ENCODE measurements at regions not wholly inside any gene's neighbourhood (a gene's known extent, or its start where the extent isn't known, plus 50 kb on each side); places are given as distances from the start of the nearest gene placed in this dataset.

- Histone ChIP-seq H3K27ac (no peak overlapping the region), H3K27me3 (no peaks in the 10 kb centered on the region), H3K36me3 (no peaks in the 10 kb centered on the region)
Measured at GRCh38 chr10:33025039-33025438, 67.0 kb upstream of the ITGB1 start.

DNA sequence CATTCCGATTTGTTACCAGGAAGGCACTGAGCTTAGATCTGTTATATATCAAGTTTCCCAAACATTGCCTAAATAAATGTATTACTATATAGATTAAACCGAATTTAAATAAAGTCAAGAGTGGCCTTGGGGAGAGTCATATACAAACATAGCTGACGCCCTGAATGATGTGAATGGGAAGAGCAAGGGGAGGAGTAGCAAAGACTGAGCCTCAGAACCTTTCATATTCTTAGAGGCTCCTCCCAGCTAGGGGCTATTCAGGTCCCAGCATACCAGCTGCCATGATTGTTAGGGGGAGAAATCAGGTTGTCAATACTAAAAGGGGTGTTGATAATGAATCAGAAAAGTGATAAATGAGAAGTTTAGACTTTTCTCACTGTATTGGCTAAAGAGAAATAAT, 64.7 kb upstream of the ITGB1 start:
- Histone ChIP-seq H3K9me3 (no peaks in the 10 kb centered on the region), H3K4me3 (no peak overlapping the region), H3K36me3 (no peaks in the 10 kb centered on the region), H3K4me1 (no peaks in the 10 kb centered on the region), H3K27me3 (no peaks in the 10 kb centered on the region), H3K27ac (no peak overlapping the region)
- TF ChIP-seq POLR2AphosphoS5 (IDR thresholded peaks at IDR 0.05) (no peak), CTCF (IDR thresholded peaks at IDR 0.05) (no peak), EP300 (IDR thresholded peaks at IDR 0.05) (no peak), POLR2A (IDR thresholded peaks at IDR 0.05) (no peak)
- intact Hi-C loops (cut with DNase I; ENCODE audit: low total_unique reads) = no loop called here
- no peak for DNase-seq
- WGBS, 5 donors = 67 to 84% (median 82%) methylated on average over 3 of the region's 3 CpGs

More at GRCh38 chr10:33025039-33025438, 67.0 kb upstream of the ITGB1 start:
- Histone ChIP-seq H3K4me3 (no peak overlapping the region), H3K4me1 (no peaks in the 10 kb centered on the region), H3K9me3 (no peaks in the 10 kb centered on the region)
- no peak for DNase-seq
- no peak for TF ChIP-seq CTCF (IDR thresholded peaks at IDR 0.05)
- 74 to 80% (median 79%) methylated on average over 6 of the region's 6 CpGs for WGBS, 5 donors
- intact Hi-C loops (cut with DNase I; ENCODE audit: low total_unique reads) = no loop called here

GRCh38 chr10:33022090-33022489, 64.1 kb upstream of the ITGB1 start:
- Histone ChIP-seq H3K36me3 (no peaks in the 10 kb centered on the region), H3K9me3 (no peaks in the 10 kb centered on the region), H3K27me3 (no peaks in the 10 kb centered on the region), H3K4me1 (no peaks in the 10 kb centered on the region), H3K27ac (no peak overlapping the region), H3K4me3 (no peak overlapping the region)
- 72 to 87% (median 77%) methylated on average over 4 of the region's 4 CpGs for WGBS, 5 donors
- intact Hi-C loops (cut with DNase I; ENCODE audit: low total_unique reads) = no loop called here
- DNase-seq = no peak
- TF ChIP-seq POLR2AphosphoS5 (IDR thresholded peaks at IDR 0.05) = no peak
- TF ChIP-seq EP300 (IDR thresholded peaks at IDR 0.05) = no peak
- no peak for TF ChIP-seq POLR2A (IDR thresholded peaks at IDR 0.05)

DNA sequence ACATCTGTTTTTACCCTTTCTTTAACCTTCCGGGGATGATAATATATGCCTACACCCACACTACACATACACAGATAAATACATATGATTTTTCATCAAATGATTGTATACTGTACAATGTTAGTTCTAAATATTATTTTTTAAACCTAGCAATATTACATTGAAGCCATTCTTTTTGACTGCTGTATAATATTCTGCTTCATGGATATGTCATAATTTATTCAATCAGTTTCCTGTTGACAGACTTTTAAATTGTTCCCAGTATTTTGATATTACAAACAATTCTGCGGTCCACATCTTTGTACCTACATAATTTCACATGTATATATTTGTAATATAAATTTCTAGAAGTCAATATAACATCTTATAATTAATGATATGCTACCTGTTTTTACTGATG, 59.0 kb upstream of the ITGB1 start:
- WGBS, 5 donors = 94 to 100% (median 98%) methylated on average over 2 of the region's 2 CpGs
- no peaks in the 10 kb centered on the region for H3K4me1 ChIP-seq
- intact Hi-C loops (cut with DNase I; ENCODE audit: low total_unique reads) = no loop called here

More for the DNA sequence above, 59.0 kb upstream of the ITGB1 start:
- H3K9me3 ChIP-seq = no peaks in the 10 kb centered on the region
- DNase-seq = no peak
- no peaks in the 10 kb centered on the region for H3K36me3 ChIP-seq
- TF ChIP-seq CTCF (IDR thresholded peaks at IDR 0.05) = no peak
- no peak for TF ChIP-seq EP300 (IDR thresholded peaks at IDR 0.05)
- TF ChIP-seq POLR2AphosphoS5 (IDR thresholded peaks at IDR 0.05) = no peak
- no peak for TF ChIP-seq POLR2A (IDR thresholded peaks at IDR 0.05)
- no peak overlapping the region for H3K4me3 ChIP-seq
- H3K27me3 ChIP-seq = no peaks in the 10 kb centered on the region
- H3K27ac ChIP-seq = no peak overlapping the region
